H1 (cell line): ENCODE measurements at regions not wholly inside any gene's neighbourhood (a gene's known extent, or its start where the extent isn't known, plus 50 kb on each side); places are given as distances from the start of the nearest gene placed in this dataset.

Experiments
- EZH2 ChIP-seq: fragments of 200-600 bp; sonication (generic); IDR thresholded peaks from 2 replicates; pipeline ENCODE4 v1.7.1; 2012; ENCODE audit warnings: low read depth, mild to moderate bottlenecking, moderate library complexity, low read length, inconsistent platforms; ENCODE audit not compliant: severe bottlenecking
- SIX5 ChIP-seq: IDR thresholded peaks from 2 replicates; pipeline ENCODE4 v1.6.1; 2011; ENCODE audit warnings: mild to moderate bottlenecking, low read depth, low read length
- SP1 ChIP-seq: IDR thresholded peaks from 2 replicates; pipeline ENCODE4 v1.6.1; 2011; ENCODE audit warnings: low read depth, low read length

DNA sequence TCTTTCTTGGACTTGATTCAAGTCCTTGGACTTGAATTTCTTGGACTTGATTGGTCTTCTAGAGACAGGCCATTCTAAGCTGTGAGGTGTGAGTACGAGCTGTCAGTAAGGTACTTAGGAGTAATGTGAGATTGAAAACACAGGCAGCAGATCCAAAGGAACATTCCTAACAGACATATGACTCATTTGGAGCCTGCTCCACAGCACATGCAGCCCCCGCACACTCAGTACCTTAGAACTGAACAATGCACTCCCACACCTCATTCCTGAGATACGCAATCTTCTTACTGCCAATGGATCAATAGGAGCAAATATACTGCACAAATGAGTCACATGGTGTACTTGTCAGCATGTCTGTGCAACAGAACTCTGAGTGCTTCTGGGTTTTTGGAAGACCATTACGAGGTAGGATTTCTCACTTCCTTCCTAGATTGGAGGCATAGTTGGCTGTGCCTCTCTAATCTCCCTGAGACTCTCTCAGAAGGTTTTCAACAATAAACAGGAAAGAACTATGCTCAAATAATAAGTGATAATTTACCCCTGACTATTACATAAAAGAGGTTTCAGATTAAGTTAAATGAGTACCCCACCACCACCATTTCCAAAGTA lies 243.1 kb downstream of the KCNA4 start (continued):
- no peak for TF ChIP-seq SIX5
- no peak for TF ChIP-seq SP1
- no peak for TF ChIP-seq EZH2
